ENCODE measurements at regions not wholly inside any gene's neighbourhood (a gene's known extent, or its start where the extent isn't known, plus 50 kb on each side); places are given as distances from the start of the nearest gene placed in this dataset.

DNA sequence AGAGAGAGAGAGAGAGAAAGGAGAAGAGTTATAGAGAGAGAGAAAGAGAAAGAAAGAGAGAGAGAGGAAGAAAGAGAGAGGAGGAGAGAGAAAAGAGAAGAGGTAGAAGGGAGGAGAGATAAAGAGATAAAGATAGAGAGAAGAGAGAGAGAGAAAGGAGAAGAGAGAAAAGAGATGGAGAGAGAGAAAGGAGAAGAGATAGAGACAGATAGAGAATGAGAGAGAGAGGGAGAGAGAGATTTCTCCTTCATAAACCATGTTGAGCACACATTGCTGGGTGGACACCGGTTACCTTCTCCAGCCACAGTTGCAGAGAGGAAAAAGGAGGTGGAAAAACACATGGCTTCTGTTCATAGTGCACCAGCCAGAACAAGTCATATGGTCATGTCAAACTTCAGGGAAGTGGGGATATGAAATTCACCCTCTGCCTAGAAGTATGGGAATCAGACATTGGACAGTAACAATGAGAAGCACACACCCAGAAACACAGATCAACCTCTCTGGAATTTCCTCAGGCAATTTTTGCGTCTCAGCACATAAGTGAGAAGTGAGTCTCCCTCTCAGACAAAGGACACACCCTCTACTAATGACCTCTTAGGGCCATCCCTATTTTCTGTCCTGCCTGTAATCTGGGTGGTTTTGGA is 172.5 kb upstream of the SVIL start:
- H3K4me3 Mint-ChIP-seq = no peak overlapping the region
- H3K27me3 Mint-ChIP-seq (ENCODE audit: low read depth) = peaks cover 4% of the 10 kb centered on the region
- H3K36me3 Mint-ChIP-seq (ENCODE audit: low read depth) = no peaks in the 10 kb centered on the region
- H3K27ac Mint-ChIP-seq = no peak overlapping the region
- H3K9me3 Mint-ChIP-seq = no peaks in the 10 kb centered on the region
- H3K4me1 Mint-ChIP-seq = peaks cover 54% of the 10 kb centered on the region
- TF ChIP-seq CTCF (IDR thresholded peaks at IDR 0.05; ENCODE audit: unreplicated experiment in 3 of 3) = no peak

DNA sequence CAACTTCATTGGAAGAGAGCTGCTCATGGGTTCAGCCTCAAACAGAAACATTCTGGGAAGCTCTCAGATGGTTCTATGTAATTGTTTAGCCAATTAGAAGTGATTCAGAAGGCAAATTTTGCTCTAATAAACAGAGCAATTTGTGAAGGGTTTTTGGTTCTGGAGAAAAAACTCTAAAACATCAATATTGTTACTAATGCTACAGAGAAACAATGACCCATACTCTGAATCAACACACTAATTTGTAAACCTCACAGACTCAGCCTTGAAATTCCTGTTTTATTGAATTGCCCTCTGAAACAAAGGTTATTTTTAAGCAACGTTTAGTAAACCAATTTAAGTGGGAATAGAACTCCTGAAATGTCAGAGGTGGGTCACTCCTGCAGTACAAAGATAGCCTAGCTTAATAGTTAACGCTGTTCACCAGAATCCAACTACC is 171.6 kb upstream of the SVIL start:
- no peak for TF ChIP-seq CTCF (IDR thresholded peaks at IDR 0.05; ENCODE audit: unreplicated experiment in 3 of 3)
- Mint-ChIP-seq H3K27ac (no peak overlapping the region), H3K36me3 (ENCODE audit: low read depth) (no peaks in the 10 kb centered on the region), H3K9me3 (peaks cover 2% of the 10 kb centered on the region), H3K27me3 (ENCODE audit: low read depth) (peaks cover 4% of the 10 kb centered on the region), H3K4me1 (peaks cover 51% of the 10 kb centered on the region), H3K4me3 (no peak overlapping the region)

DNA sequence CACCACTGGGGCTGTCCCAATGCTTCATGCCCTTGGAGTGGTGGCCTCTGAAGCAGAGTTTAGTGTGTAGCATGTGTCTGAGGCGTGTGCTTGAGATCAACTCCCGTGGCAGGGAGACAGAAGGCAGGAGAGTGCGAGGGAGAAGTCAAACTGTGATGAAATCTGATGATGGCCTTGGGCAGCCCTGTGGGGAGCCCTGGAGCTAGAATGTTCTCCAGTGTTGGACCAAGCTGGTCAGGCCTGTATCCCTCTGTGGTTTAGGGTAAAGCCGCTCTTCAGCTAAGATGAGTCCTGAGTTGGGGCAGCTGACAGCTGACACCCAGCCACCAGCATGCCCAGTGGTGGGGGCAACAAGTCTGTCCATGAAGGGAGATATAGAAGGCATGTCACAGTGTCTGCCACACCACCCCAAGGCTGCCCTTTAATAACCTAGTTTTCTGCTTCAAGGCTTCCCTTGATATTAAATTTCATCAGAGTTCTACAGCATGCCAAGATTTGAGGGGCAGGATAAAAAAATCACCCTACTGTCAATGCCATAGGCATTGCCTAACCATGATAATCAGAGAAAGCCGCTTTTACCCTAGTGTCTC is 170.5 kb upstream of the SVIL start:
- peaks cover 42% of the 10 kb centered on the region for H3K4me1 Mint-ChIP-seq
- peak overlapping the region in 1 of 3 experiments; percentile 32 for H3K27ac Mint-ChIP-seq
- peaks cover 4% of the 10 kb centered on the region for H3K27me3 Mint-ChIP-seq (ENCODE audit: low read depth)
- TF ChIP-seq CTCF (IDR thresholded peaks at IDR 0.05; ENCODE audit: unreplicated experiment in 3 of 3) = no peak
- peaks cover 2% of the 10 kb centered on the region for H3K9me3 Mint-ChIP-seq
- no peak overlapping the region for H3K4me3 Mint-ChIP-seq
- no peaks in the 10 kb centered on the region for H3K36me3 Mint-ChIP-seq (ENCODE audit: low read depth)

DNA sequence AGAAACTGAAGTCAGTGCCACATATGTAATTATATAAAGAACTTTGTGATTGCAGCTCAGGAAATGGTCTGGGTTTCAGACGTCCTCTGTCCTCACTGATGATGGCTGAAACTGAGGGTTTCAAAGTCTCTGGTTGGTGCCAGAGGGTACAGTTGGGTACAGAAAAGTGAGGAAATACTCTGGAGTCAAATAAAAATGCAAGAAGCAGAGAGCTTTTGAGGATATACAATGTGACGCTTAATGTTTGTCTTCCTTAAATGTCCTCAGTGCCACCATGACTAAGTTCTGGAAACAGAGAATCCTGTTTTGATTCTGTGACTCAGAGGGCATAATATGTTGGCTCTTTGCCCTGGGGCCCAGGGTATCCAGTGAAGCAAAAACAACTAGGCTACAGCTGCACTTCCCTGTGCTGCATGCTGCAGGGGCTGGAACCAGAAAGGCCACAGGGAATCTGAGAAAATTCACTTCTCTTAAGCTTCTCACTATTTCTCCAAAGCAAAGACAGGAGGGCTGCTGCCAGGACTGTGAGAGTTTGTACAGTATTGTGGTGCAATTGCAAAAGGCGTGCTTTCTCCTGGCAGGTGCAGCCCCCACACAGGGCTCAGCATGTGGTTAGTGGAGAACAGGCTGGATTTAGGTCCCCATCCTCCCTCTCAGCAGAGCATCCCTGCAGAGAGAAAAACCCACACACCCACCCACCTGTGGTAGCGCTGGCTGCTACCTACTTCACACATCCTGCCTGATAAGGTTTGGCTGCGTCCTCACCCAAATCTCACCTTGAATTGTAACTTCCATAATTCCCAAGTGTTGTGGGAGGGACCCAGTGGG is 169.5 kb upstream of the SVIL start:
- H3K9me3 Mint-ChIP-seq = peaks cover 2% of the 10 kb centered on the region
- peaks cover 36% of the 10 kb centered on the region for H3K4me1 Mint-ChIP-seq
- peaks cover 4% of the 10 kb centered on the region for H3K27me3 Mint-ChIP-seq (ENCODE audit: low read depth)
- peak overlapping the region in 2 of 3 experiments; percentile 53 to 66 for H3K27ac Mint-ChIP-seq
- no peak overlapping the region for H3K4me3 Mint-ChIP-seq
- no peak for TF ChIP-seq CTCF (IDR thresholded peaks at IDR 0.05; ENCODE audit: unreplicated experiment in 3 of 3)
- no peaks in the 10 kb centered on the region for H3K36me3 Mint-ChIP-seq (ENCODE audit: low read depth)

DNA sequence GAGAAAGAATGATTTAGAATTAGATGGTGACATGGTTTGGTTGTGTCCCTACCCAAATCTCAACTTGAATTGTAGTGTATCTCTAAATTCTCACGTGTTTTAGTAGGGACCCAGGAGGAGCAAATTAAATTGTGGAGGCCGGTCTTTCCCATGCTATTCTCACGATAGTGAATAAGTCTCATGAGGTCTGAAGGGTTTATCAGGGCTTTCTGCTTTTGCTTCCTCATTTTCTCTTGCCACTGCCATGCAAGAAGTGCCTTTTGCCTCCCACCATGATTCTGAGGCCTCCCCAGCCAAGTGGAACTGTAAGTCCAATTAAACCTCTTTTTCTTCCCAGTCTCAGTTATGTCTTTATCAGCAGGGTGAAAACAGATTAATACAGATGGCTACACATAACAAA is 167.4 kb upstream of the SVIL start:
- H3K27me3 Mint-ChIP-seq (ENCODE audit: low read depth) = peaks cover 4% of the 10 kb centered on the region
- H3K36me3 Mint-ChIP-seq (ENCODE audit: low read depth) = no peaks in the 10 kb centered on the region
- peak overlapping the region in 1 of 3 experiments; percentile 3 for H3K27ac Mint-ChIP-seq
- H3K4me1 Mint-ChIP-seq = peaks cover 37% of the 10 kb centered on the region
- TF ChIP-seq CTCF (IDR thresholded peaks at IDR 0.05; ENCODE audit: unreplicated experiment in 3 of 3) = no peak
- peaks cover 2% of the 10 kb centered on the region for H3K9me3 Mint-ChIP-seq
- H3K4me3 Mint-ChIP-seq = no peak overlapping the region

Measured in nephron (organoid).